ENCODE measurements at regions not wholly inside any gene's neighbourhood (a gene's known extent, or its start where the extent isn't known, plus 50 kb on each side); places are given as distances from the start of the nearest gene placed in this dataset.
A peak's percentile ranks its signal among the peaks of the same experiment; 100 is the strongest.

GRCh38 chr1:110816945-110817344 is 56.0 kb upstream of the CD53 start:
- peaks cover 5% of the 10 kb centered on the region for H3K9me3 Mint-ChIP-seq
- H3K36me3 Mint-ChIP-seq (ENCODE audit: low read depth), result no peaks in the 10 kb centered on the region
- H3K4me3 Mint-ChIP-seq, result no peak overlapping the region
- H3K4me1 Mint-ChIP-seq (ENCODE audit: low read depth), result no peaks in the 10 kb centered on the region
- peaks cover 60% of the 10 kb centered on the region for H3K27me3 Mint-ChIP-seq (ENCODE audit: low read depth)
- no peak overlapping the region for H3K27ac Mint-ChIP-seq

- Mint-ChIP-seq H3K4me3 (no peak overlapping the region), H3K27me3 (ENCODE audit: low read depth) (peaks cover 58% of the 10 kb centered on the region), H3K27ac (no peak overlapping the region), H3K4me1 (ENCODE audit: low read depth) (no peaks in the 10 kb centered on the region), H3K36me3 (ENCODE audit: low read depth) (peaks cover 2% of the 10 kb centered on the region), H3K9me3 (peaks cover 5% of the 10 kb centered on the region)
Measured at GRCh38 chr1:110811529-110811928, 61.4 kb upstream of the CD53 start.

GRCh38 chr1:110800079-110800478 is 72.9 kb upstream of the CD53 start:
- H3K4me3 Mint-ChIP-seq, result no peak overlapping the region
- peaks cover 4% of the 10 kb centered on the region for H3K9me3 Mint-ChIP-seq
- no peaks in the 10 kb centered on the region for H3K4me1 Mint-ChIP-seq (ENCODE audit: low read depth)
- H3K36me3 Mint-ChIP-seq (ENCODE audit: low read depth), result peaks cover 7% of the 10 kb centered on the region
- peaks cover 41% of the 10 kb centered on the region for H3K27me3 Mint-ChIP-seq (ENCODE audit: low read depth)
- no peak overlapping the region for H3K27ac Mint-ChIP-seq

GRCh38 chr1:110798691-110799256 is 74.2 kb upstream of the CD53 start:
- Mint-ChIP-seq H3K27ac (no peak overlapping the region), H3K36me3 (ENCODE audit: low read depth) (peaks cover 6% of the 10 kb centered on the region), H3K27me3 (ENCODE audit: low read depth) (peaks cover 49% of the 10 kb centered on the region), H3K4me3 (no peak overlapping the region), H3K4me1 (ENCODE audit: low read depth) (no peaks in the 10 kb centered on the region), H3K9me3 (peaks cover 4% of the 10 kb centered on the region)

- Mint-ChIP-seq H3K4me3 (no peak overlapping the region), H3K27me3 (ENCODE audit: low read depth) (peaks cover 10% of the 10 kb centered on the region), H3K27ac (no peak overlapping the region), H3K36me3 (ENCODE audit: low read depth) (peaks cover 21% of the 10 kb centered on the region), H3K4me1 (ENCODE audit: low read depth) (peaks cover 44% of the 10 kb centered on the region), H3K9me3 (peaks cover 33% of the 10 kb centered on the region)
Measured at GRCh38 chr1:110788673-110789072, 84.3 kb upstream of the CD53 start.

GRCh38 chr1:110787328-110788071 is 85.4 kb upstream of the CD53 start:
- Mint-ChIP-seq H3K27ac (peak overlapping the region; percentile 87), H3K27me3 (ENCODE audit: low read depth) (no peaks in the 10 kb centered on the region), H3K4me3 (peak overlapping the region; percentile 77), H3K4me1 (ENCODE audit: low read depth) (peaks cover 41% of the 10 kb centered on the region), H3K9me3 (peaks cover 23% of the 10 kb centered on the region), H3K36me3 (ENCODE audit: low read depth) (peaks cover 15% of the 10 kb centered on the region)

GRCh38 chr1:110786802-110787327 is 86.1 kb upstream of the CD53 start:
- Mint-ChIP-seq H3K36me3 (ENCODE audit: low read depth) (peaks cover 15% of the 10 kb centered on the region), H3K9me3 (peaks cover 21% of the 10 kb centered on the region), H3K27me3 (ENCODE audit: low read depth) (no peaks in the 10 kb centered on the region), H3K27ac (peak overlapping the region; percentile 87), H3K4me1 (ENCODE audit: low read depth) (peaks cover 37% of the 10 kb centered on the region), H3K4me3 (peak overlapping the region; percentile 77)

GRCh38 chr1:110785612-110786011 is 87.3 kb upstream of the CD53 start:
- no peak overlapping the region for H3K27ac Mint-ChIP-seq
- H3K4me1 Mint-ChIP-seq (ENCODE audit: low read depth), result peaks cover 42% of the 10 kb centered on the region
- peaks cover 15% of the 10 kb centered on the region for H3K36me3 Mint-ChIP-seq (ENCODE audit: low read depth)
- no peaks in the 10 kb centered on the region for H3K27me3 Mint-ChIP-seq (ENCODE audit: low read depth)
- peaks cover 17% of the 10 kb centered on the region for H3K9me3 Mint-ChIP-seq
- H3K4me3 Mint-ChIP-seq, result no peak overlapping the region

- H3K4me1 Mint-ChIP-seq (ENCODE audit: low read depth), result peaks cover 43% of the 10 kb centered on the region
- H3K4me3 Mint-ChIP-seq, result no peak overlapping the region
- H3K27ac Mint-ChIP-seq, result peak overlapping the region; percentile 10
- peaks cover 2% of the 10 kb centered on the region for H3K27me3 Mint-ChIP-seq (ENCODE audit: low read depth)
- H3K9me3 Mint-ChIP-seq, result peaks cover 17% of the 10 kb centered on the region
- peaks cover 15% of the 10 kb centered on the region for H3K36me3 Mint-ChIP-seq (ENCODE audit: low read depth)
Measured at GRCh38 chr1:110785055-110785454, 87.9 kb upstream of the CD53 start.

GRCh38 chr1:110783292-110783918 is 89.5 kb upstream of the CD53 start:
- H3K4me1 Mint-ChIP-seq (ENCODE audit: low read depth), result peaks cover 38% of the 10 kb centered on the region
- no peak overlapping the region for H3K4me3 Mint-ChIP-seq
- H3K27me3 Mint-ChIP-seq (ENCODE audit: low read depth), result peaks cover 14% of the 10 kb centered on the region
- peaks cover under 1% of the 10 kb centered on the region for H3K9me3 Mint-ChIP-seq
- H3K36me3 Mint-ChIP-seq (ENCODE audit: low read depth), result peaks cover 2% of the 10 kb centered on the region
- no peak overlapping the region for H3K27ac Mint-ChIP-seq

GRCh38 chr1:110781525-110781924 is 91.4 kb upstream of the CD53 start:
- Mint-ChIP-seq H3K36me3 (ENCODE audit: low read depth) (peaks cover 2% of the 10 kb centered on the region), H3K4me1 (ENCODE audit: low read depth) (peaks cover 23% of the 10 kb centered on the region), H3K27ac (no peak overlapping the region), H3K27me3 (ENCODE audit: low read depth) (peaks cover 17% of the 10 kb centered on the region), H3K9me3 (no peaks in the 10 kb centered on the region), H3K4me3 (no peak overlapping the region)

- Mint-ChIP-seq H3K27me3 (ENCODE audit: low read depth) (peaks cover 22% of the 10 kb centered on the region), H3K9me3 (no peaks in the 10 kb centered on the region), H3K4me3 (no peak overlapping the region), H3K27ac (no peak overlapping the region), H3K36me3 (ENCODE audit: low read depth) (peaks cover 2% of the 10 kb centered on the region), H3K4me1 (ENCODE audit: low read depth) (peaks cover 17% of the 10 kb centered on the region)
Measured at GRCh38 chr1:110780600-110781484, 92.1 kb upstream of the CD53 start.

GRCh38 chr1:110779636-110780035 is 93.3 kb upstream of the CD53 start:
- peaks cover 24% of the 10 kb centered on the region for H3K27me3 Mint-ChIP-seq (ENCODE audit: low read depth)
- no peak overlapping the region for H3K4me3 Mint-ChIP-seq
- H3K36me3 Mint-ChIP-seq (ENCODE audit: low read depth), result no peaks in the 10 kb centered on the region
- H3K4me1 Mint-ChIP-seq (ENCODE audit: low read depth), result peaks cover 8% of the 10 kb centered on the region
- no peak overlapping the region for H3K27ac Mint-ChIP-seq
- H3K9me3 Mint-ChIP-seq, result no peaks in the 10 kb centered on the region

GRCh38 chr1:110778821-110779220 is 94.1 kb upstream of the CD53 start:
- Mint-ChIP-seq H3K4me3 (no peak overlapping the region), H3K9me3 (no peaks in the 10 kb centered on the region), H3K4me1 (ENCODE audit: low read depth) (peaks cover 8% of the 10 kb centered on the region), H3K36me3 (ENCODE audit: low read depth) (no peaks in the 10 kb centered on the region), H3K27ac (no peak overlapping the region), H3K27me3 (ENCODE audit: low read depth) (peaks cover 24% of the 10 kb centered on the region)
